Limb (tissue), 2 donors: ENCODE measurements at regions not wholly inside any gene's neighbourhood (a gene's known extent, or its start where the extent isn't known, plus 50 kb on each side); places are given as distances from the start of the nearest gene placed in this dataset.

Experiments
- DNase-seq, 2 donors: peaks; one replicate each; pipeline ENCODE4 v3.0.0-alpha.2; 2016; ENCODE audit errors: extremely low spot score in 2 of 2

DNA sequence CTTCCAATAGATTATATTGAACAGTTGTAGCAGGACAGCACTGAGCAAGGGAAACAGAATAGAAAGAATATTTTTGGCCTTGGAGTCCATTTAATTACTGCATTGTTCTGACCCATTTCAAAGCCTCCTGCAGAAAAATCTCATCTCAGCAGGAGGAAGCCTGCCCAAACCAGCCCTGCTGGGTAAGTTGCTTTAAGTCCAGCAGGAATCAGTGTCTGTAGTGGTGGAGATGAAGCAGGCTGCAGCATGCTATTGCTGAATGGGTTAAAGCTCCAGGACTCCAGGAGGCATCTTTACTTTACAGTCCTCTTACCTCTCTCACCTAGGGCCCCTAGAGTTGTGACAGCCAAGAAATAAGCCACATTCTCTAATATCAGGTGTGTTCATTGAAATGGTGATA lies 380.3 kb upstream of the THBS1 start:
- no peak for DNase-seq

- DNase-seq = no peak
These were observed 378.2 kb upstream of the THBS1 start for GRCh38 chr15:39202641-39203040.

DNA sequence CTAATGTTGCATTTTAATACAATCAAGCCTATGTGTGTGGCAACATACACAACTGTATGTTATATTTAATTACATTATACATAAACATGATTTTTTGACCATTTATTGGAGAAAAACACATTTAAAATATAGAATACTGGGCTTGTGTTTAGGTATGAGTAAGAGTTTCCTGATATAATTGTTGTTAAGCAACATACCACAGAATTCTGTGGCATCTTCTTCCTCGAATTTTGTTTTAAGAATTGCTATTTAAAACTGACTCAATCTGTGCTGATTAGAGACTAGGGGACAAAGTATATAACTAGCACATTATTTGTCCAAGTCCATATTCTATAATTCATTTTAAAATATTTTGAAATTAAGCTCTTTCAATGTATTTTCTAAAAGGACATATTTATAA lies 376.8 kb upstream of the THBS1 start:
- no peak for DNase-seq

GRCh38 chr15:39205081-39205480 lies 375.8 kb upstream of the THBS1 start:
- no peak for DNase-seq

DNA sequence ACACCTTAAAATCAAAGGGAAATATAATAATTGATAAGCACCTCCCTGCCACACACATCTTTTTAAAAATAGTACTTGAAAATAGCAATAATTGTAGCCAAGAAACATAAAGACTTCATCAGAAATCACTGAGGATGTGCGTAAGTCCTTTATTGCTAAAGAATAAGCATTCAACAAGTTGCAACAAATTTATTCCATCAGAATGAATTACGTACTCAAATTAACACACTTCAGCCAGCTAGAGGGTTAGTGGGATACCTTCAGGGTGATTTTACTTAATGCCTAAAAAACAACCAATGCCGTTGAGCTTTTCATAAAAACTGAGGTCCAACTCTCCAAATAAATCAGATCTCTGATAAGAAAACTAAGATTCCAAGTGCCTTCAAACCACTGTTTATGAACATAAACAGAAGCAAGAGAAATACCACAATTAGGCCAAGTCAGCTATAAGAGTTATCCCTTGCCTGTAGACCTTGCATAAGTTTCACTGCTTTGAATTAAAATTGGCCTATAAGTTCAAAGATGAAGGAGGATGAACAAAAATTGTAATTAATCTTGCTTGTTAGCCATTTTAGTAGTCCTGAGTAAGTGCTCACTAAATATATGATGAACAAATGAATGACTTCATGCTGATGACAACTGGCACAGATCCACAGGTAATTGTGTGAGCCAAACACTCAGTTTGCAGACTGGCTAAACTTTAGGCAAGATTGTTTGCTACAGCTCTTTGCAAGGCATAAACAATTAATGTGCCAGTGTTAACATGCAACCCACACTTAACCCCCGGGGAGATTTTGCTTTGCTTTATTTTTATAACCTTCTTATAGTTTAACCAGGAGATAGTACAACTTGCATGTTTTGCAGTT lies 375.1 kb upstream of the THBS1 start:
- DNase-seq = no peak

DNA sequence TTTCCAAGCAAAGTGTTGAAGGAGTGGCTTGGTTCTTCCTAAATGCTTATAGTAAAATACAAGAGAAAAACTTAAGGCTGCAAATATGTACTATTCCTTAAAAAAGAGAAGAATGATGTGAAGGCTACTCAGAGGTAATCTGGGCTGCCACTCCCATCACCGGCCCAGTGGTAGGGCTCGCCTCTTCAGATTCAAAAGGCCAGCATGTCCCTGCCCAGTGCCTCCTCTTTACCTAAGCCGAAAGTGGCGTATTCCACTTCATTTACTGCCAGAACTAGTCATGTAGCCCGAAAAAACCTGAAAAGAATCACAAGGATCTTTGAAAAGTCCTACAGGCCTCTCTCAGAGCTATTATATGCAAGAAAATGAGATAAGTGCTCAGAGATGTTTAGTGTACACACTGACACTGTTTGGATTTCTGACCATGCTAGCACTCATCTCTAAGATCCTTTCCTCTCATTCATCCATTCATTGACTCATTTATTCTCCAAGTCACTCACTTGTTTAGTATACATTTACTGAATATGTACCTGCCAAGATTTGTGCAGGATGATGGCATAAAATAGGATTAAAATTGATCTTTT lies 373.3 kb upstream of the THBS1 start:
- DNase-seq = no peak

DNA sequence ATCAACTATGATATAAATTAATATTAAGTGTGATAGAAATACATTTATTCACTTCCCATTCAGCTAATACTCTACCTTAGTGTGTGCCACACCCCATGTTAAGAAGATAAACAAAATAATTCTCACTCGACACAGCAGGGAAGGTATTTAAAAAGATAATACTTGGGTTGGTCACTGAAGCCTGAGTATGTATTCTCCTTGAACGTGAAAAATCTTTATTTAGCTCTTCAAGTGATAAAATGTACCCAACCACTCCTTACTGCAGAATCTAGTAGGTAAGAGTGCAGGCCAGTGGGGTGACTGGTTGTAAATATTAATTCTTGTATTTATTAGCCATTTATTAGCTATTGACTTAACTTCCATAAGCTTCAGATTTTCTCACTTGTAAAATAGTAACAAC lies 372.7 kb upstream of the THBS1 start:
- no peak for DNase-seq

DNA sequence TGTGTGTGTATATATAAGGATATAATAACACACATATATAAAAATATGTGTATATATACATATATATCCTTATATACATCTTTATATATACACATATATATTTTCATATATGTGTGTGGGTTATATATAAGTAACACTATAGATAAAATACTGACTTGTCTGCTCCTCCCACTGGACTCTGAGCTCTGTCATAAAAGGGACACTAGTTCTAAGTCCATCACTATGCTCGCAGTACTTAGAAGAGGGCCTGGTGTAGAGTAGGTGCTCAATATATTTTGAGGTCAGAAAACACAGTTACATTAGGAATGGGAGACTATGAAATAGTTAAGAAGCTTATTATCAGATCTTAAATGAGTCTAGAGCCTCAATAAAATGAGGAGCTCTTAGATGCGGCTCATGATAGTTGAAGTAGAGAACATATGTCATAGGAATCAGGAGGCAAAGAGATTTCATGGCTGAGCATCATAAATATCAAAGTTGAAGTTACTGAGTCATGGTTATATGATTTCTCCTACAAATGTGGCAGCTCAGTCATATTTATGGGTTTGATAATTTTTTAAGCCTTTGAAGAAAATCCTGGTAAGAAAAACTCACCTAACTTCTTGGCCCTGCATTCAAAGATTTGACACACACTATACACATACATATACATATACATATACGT lies 371.2 kb upstream of the THBS1 start:
- no peak for DNase-seq

GRCh38 chr15:39211108-39211979 lies 369.5 kb upstream of the THBS1 start:
- DNase-seq = no peak

DNA sequence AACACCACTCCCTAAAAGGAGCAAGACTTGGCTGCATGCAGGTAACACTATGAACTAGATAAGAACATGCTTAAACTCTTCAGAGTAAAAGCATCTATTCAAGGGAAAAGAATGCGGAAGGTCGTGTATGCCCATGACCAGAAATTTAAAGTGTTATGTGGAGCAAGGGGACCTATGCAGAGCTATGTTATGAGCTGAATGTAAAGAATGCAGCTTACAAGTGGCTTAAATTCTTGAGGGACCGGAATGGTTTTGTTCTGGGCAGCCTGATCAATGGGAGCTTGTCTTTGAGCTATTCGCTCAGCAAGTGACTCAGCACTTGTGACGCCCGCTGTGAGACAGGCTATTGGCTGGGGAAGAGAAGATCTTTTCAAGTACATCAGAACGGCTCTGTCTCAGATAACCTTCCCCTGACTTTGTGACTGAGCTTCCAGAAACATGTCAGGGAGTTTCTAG lies 367.5 kb upstream of the THBS1 start:
- DNase-seq = peak; percentile 45 to 57

DNA sequence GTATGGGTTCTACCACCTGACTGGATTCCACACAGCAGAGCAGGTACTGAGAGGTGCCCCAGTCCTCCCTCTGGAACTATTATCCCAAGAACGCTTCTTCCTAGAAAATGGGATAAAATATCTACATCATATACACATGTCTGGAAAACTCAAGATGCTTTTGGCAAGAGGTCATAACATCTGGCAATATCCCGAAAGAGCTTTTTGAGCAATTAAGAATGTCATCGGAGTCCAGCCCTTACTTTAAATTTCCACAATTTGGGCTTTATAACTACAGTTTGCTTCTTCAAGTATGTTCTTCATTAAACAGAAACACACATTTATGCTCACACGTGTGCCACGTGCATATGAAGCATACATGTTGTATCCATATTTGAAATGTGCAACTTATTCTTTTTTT lies 365.9 kb upstream of the THBS1 start:
- peak in 1 of 2 donors; percentile 60 for DNase-seq

DNA sequence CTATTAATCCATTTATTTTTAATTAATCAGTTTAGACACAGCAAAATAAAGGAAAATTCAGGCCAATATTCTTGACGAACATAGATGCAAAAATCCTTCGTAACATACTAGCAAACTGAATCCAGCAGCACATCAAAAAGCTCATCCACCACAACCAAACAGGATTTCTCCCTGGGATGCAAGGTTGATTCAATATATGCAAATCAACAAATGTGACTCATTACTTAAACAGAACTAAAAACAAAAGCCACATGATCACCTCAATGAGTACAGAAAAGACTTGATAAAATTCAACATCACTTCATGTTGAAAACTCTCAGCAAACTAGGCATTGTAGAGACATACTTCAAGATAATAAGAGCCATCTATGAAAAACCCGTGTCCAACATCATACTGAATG lies 364.1 kb upstream of the THBS1 start:
- no peak for DNase-seq

GRCh38 chr15:39219608-39220007 lies 361.3 kb upstream of the THBS1 start:
- DNase-seq = no peak

- DNase-seq = no peak
These were observed 354.5 kb upstream of the THBS1 start for GRCh38 chr15:39226169-39226937.

DNA sequence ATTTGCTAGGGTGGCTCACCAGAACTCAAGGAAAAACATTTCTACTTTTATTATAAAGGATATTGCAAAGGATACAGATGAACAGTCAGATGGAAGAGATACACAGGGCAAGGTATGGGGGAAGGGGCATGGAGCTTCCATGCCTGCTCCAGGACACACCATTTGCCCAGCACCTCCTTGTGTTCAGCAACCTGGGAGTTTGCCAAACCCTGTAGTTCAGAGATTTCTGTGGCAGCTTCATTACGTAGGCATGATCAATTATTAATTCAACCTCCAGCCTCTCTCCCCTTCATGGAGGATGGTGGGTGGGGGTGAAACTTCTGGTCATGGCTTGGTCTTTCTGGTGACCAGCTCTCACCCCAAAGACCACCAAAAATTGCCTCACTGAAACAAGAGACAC lies 353.9 kb upstream of the THBS1 start:
- DNase-seq = no peak

DNA sequence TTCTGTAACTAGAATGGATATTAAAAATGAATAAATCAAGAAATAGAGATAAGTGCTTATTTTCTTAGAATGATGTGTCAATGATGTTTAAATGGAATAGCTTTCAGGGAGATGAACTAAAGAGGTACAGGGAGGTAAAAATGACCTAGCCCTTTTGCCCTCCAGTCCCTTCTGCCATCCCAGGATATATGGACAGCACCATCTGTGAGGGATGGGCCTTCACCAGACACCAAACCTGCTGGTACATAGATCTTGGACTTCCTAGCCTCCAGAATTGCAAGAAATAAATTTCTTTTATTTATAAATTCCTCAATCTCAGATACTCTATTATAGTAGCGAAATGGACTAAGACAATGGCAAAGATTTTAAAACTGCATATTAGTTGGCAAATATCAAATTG lies 352.0 kb upstream of the THBS1 start:
- DNase-seq = no peak

DNA sequence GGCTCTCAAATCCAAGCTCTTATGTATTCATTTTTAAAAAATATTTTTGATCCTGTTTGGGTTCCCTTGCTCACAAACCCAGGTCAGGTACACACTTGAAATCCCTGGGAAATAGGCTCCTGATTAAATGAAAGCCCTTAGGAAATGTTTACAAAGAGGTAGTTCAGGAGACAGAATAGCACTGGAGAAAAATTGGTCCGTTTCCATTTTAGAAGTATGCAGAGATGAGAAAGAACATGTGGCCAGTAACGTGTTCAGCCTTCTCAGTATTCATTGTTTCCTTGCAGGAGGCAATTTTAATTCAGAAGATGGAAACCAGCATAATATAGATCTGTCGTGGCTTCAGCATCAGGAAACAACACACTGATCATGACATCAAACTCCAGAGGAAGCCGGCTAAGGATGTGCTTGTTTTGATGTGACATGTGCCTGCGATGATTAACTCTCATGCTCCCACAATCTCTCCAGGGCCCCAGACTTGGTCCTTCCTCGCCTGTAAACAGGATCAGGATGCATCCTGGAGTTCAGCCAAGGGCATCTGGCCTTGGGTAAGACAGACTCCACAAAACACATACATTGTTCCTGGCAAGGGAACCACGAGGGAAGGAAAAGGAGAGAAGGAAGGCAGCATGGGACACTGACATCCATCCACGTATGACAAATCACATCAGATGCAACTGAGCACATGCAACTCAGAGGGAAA lies 350.5 kb upstream of the THBS1 start:
- no peak for DNase-seq

DNA sequence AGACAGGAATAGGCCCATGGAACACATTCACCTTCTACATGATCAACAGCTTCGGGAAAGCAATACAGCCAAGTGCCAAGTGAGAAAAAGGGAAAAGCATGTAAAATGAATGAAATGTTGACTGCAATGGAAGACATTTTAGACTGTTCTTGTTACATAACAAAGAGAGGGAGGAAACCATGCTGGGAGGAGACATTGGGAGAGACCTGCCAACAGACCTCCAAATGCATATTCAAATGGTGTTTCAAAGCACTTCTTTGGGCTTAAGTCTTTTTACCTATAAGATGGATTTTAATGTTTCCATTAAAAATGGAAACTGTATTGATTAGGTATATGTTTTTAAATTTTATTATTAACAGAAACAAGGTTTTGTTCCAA lies 350.0 kb upstream of the THBS1 start:
- DNase-seq = no peak

DNA sequence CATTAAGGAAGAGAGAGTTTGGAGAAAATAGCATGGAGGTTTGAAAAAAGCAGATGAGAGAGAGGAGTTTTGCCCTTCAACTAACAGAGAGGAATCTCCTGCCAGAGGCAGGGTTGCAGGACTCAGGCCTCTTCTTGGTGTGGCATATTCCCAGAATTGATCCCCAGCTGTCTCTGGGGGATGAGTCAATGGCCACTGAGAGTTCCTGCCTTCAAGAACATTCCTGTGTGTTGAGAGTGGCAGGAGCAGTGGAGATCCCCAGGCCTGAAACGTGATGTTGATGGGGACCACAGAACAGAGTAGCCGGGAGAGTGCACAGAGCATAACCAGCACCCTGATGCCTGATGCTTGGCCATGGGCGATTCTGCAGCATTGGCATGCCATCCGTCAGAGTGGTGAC lies 348.4 kb upstream of the THBS1 start:
- DNase-seq = no peak

- no peak for DNase-seq
These were observed 345.6 kb upstream of the THBS1 start for GRCh38 chr15:39235084-39235795.
